HG03521 (cell line): ENCODE measurements at regions not wholly inside any gene's neighbourhood (a gene's known extent, or its start where the extent isn't known, plus 50 kb on each side); places are given as distances from the start of the nearest gene placed in this dataset.
"Not testable (repeated sequence)": the region's sequence is repeated elsewhere in the genome, so short reads cannot be mapped to it uniquely, and the experiment has no call there.

ENCODE experiments used
- ATAC-seq: cut with Tn5 transposase; IDR thresholded peaks from one replicate; pipeline ENCODE4 v1.9.1; 2021; ENCODE audit warnings: mild to moderate bottlenecking, moderate library complexity; ENCODE audit not compliant: unreplicated experiment

DNA sequence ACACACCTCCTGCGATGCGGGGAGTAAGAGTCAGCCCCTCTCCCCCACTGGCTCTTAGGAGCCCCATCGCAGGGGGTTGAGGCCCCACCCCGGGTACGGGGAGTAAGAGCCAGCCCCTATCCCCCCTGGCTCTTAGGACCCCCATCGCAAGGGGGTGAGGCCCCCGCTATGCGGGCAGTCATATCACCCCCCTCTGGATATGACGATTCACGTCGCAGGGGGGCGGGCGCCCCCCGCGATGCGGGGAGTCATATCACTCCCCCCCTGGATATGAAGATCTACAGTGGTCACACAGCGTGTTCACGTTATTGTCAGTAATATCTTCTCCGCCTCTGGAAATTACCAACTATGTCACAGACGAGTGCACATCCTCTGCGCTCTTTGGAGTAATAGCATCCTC, 61.1 kb downstream of the DEFB131A start:
- not testable (repeated sequence) for ATAC-seq

- not testable (repeated sequence) for ATAC-seq
Measured at GRCh38 chr4:9506672-9507071, 62.5 kb downstream of the DEFB131A start.

- ATAC-seq = not testable (repeated sequence)
Measured at GRCh38 chr4:9512941-9513340, 68.7 kb downstream of the DEFB131A start.

DNA sequence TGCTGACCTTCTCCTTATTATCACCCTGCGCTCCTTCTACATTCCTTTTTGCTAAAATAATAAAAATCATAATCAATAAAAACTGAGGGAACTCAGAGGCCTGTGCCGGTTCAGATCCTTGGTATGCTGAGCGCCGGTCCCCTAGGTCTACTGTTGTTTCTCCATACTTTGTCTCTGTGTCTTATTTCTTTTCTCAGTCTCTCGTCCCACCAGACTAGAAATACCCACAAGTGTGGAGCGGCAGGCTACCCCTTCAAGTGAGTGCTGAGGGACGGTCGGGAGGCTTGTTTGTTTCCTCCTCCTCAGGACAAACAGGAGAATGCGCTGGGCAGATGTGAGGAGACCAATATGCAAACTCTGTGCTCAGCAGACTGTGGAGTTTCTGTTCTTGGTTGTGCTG, 75.4 kb downstream of the DEFB131A start:
- ATAC-seq = not testable (repeated sequence)

DNA sequence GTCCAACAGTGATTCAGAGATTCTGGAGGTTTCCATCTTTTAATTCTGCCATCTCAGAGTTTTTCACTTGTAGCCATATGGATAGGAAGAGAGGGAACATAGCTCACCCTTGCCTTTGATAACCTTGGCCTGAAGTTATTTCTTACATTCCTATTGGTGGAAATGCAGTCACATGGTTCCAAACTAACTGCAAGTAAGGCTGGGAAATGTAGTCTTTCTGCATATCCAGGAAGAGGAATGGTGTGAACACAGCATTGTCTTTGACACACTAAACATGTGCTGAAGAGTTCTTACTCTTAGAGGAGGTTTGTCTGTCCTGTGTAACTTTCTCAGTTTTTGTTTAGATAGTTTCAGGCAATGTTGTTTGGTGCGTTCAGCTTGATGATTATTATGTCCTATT, 78.7 kb downstream of the DEFB131A start:
- not testable (repeated sequence) for ATAC-seq

DNA sequence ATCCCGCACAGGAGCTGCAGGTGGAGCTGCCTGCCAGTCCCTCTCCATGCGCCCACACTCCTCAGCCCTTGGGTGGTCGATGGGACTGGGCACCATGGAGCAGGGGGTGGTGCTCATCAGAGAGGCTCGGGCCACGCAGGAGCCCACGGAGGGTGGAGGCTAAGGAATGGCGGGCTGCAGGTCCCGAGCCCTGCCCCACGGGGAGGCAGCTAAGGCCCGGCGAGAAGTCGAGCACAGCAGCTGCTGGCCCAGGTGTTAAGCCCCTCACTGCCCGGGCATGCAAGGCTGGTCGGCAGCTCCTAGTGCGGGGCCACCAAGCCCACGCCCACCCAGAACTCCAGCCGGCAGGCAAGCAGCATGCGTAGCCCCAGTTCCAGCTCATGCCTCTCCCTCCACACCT, 80.2 kb downstream of the DEFB131A start:
- not testable (repeated sequence) for ATAC-seq

GRCh38 chr4:9532134-9532862, 88.1 kb downstream of the DEFB131A start:
- ATAC-seq = not testable (repeated sequence)

DNA sequence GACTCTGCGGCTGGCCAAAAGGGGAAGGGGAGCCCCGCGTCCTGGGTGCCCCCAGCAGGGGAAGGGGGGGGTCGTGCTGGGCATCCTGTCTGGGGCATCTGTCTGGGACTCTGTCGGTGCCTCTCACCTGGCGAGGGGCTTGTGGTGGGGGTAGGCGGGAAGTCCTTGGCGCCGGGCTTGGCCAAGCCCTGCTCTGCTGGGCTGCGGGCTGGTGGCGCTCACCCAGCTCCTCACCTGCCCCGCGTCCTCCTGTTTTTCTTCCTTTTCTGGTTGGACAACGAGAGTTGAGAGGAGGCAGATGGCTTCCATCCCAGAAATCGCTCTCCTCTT, 88.6 kb downstream of the DEFB131A start:
- ATAC-seq = not testable (repeated sequence)

DNA sequence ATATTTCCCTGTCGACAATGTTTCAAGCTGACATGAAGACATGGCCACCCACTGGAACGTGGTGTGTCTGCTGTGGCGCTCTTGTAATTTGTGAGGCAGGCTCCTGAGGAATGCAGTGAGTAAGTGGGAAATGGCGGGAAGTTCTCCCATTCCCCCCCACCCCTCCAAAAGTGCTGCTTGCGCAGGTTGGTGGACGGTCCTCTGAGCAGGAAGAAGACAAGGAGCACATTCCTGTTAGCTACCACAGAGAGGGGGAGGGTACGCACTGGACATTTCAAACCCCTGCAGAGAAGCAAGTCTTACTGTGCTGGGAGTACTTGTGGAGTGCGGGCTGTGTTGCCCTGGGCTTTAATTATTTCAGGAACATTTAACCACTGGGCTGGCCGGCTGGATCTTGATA, 92.9 kb downstream of the DEFB131A start:
- not testable (repeated sequence) for ATAC-seq

DNA sequence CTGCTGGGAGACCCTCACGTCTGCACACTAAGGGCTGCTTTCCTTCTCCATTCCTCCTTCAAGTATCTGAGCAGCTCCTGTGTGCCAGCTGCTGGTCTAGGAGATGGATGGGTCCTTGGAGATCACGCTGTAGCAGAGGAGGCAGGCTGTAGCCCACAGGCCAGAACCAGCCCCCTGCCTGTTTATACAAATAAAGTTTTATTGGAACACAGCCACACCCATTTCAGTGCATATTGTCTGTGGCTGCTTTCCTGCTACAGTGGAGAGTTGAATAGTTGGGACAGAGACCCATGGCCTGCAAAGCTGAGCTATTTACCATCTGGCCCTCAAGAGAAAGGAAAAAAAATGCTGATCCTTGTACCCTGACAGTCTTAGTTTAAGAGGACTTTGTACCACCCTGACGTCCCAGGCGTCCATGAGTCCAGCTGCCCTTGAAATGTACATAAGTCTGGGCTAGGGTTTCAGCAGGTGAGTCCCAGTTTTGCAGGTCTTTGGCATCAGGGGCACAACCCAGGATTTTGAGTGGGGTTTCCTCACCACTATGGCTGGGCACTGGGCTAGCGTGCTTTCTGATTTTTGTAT, 95.8 kb downstream of the DEFB131A start:
- not testable (repeated sequence) for ATAC-seq

- ATAC-seq = not testable (repeated sequence)
Measured at GRCh38 chr4:9541388-9541915, 97.2 kb downstream of the DEFB131A start.

DNA sequence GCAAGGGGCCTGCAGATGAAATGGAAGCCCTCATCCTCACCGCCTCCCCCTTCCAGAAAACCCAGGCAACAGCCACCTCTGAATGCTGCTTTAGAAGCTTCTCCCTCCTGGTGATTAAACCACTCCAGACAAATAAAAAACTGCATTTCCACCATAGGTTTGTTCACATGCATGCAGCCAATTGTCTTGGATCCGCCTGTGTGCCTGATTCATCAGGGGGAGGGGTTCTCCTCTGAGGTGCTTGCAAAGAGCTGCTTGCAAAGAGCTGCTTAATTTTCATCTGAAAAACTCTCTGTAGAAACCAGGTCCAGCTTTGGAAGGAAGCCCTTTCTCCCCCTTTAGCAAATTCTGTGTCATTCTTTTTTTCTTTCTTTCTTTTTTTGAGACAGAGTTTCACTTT, 100.6 kb downstream of the DEFB131A start:
- not testable (repeated sequence) for ATAC-seq

DNA sequence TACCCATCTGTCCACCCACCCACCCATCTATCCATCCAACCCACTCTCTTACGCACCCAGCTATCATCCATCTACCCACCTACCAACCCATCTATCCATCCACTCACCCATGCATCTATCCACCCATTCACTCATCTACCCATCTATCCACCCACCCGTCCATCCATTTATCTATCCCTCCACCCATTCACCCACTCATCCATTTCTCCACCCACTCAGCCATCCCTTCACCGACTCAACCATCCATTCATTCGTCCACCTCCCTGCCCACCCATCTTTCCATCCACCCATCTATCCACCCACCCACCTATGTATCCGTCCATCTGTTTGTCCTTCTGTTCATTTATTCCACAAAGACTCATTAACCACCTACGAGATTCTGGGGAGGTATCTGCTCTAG, 103.3 kb downstream of the DEFB131A start:
- ATAC-seq = not testable (repeated sequence)

GRCh38 chr4:9556076-9556475, 111.9 kb downstream of the DEFB131A start:
- ATAC-seq = not testable (repeated sequence)

- ATAC-seq = not testable (repeated sequence)
Measured at GRCh38 chr4:9577869-9578268, 133.7 kb downstream of the DEFB131A start.

DNA sequence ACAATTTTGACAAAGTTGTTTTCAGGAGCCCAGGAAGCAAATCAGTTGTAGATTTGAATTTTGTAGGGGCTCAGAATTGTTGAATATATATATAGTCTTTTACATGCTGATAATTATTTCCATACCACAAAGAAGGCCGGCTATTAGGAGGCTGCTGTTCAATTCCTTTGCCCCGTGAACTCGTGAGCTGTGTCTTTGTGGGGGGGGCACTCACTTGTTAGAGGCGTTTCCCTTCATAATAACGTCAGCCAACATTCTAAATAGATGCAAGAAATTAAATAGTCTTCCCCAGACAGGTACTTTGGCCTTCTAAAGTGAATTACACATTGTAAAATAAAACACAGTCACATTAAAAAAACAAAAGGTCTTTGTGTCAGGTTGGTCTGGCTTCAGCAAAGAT, 138.7 kb downstream of the DEFB131A start:
- ATAC-seq = not testable (repeated sequence)

- no peak for ATAC-seq
Measured at GRCh38 chr4:9592010-9592409, 147.8 kb downstream of the DEFB131A start.

GRCh38 chr4:9594948-9595347, 150.7 kb downstream of the DEFB131A start:
- no peak for ATAC-seq

GRCh38 chr4:9595531-9595930, 151.3 kb downstream of the DEFB131A start:
- ATAC-seq = not testable (repeated sequence)

DNA sequence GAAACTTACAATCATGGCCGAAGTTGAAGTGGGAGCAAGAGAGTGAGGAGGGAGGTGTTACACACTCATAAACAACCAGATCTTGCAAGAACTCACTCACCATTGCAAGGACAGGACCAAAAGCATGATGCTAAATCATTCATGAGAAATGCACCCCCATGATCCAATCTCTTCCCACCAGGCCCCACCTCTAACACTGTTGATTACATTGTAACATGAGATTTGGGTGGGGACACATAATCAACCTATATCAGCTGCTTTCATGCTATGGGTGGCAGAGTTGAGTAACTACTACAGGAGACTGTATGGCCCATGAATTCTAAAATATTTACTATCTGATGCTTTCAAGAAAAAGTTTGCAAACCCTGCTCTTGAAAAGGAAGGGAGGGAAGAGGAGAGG, 155.1 kb downstream of the DEFB131A start:
- no peak for ATAC-seq

DNA sequence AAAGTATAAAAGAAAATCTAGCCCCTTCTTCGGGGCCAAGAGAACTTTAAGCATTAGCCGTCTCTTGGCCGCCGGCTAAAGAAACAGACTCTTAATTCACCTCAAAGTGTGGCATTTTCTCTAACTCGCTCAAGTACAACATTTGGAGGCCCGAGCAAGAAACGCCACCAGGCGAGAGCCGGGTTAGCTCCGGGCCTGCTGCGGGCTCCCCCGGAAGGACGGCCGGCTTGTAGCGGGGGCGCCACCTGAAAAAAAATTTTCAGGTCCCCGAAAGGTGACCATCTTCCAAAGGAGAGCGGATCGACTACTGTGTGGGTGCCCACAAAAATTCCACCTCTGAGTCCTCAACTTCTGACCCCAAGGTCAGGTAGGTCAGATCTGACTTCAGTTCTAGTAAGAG, 156.0 kb downstream of the DEFB131A start:
- ATAC-seq = no peak

DNA sequence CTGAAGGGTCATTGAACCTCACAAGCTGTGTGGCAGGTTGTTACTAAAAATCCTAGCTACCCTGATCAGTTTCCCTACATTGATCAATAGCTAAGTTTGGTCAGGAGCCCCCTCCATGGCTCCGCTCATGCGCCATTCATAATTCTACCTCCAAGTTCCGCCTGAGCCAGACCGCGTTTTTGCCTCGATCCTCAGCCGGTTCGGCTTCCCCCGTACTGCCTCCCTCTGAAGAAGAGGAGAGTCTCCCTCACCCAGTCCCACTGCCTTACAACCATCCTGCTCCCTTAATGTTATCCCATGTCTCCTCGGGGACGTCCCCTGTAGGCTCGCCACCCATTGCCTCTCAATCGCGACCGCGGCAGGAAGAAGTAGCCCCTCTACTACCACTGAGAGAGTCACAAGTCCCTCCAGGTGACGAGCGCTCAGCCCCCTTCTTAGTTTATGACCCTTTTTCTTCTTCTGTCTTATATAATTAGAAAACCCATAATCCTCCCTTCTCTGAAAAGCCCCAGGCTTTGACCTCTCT, 158.2 kb downstream of the DEFB131A start:
- no peak for ATAC-seq
